ENCODE measurements at regions not wholly inside any gene's neighbourhood (a gene's known extent, or its start where the extent isn't known, plus 50 kb on each side); places are given as distances from the start of the nearest gene placed in this dataset.
A peak's percentile ranks its signal among the peaks of the same experiment; 100 is the strongest.

GRCh38 chr5:50947906-50948683, 281.7 kb downstream of the PARP8 start:
- H3K4me3 ChIP-seq (ENCODE audit: low read length) = no peak overlapping the region

DNA sequence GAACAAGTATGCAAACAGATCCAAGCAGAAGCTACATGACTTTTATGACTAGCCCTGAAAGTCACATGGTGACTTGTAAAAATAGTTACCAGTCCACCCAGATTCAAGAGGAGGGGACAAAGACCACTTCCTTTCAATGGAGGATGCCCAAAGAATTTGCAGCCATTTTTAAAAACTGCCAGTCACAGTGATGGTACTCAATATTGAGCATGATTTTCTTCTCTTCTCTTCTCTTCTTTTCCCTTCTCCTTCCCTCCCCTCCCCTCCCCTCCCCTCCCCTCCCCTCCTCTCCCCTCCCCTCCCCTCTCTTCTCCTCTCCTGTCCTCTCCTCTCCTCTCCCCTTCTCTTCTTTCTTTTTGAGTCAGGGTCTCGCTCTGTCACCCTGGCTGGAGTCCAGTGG, 286.9 kb downstream of the PARP8 start:
- no peak for TF ChIP-seq ZNF274 (IDR thresholded peaks at IDR 0.05; ENCODE audit: low read depth, low read length)

More at GRCh38 chr5:50947906-50948683, 281.7 kb downstream of the PARP8 start:
- no peak for TF ChIP-seq ZNF274 (IDR thresholded peaks at IDR 0.05; ENCODE audit: low read depth, low read length)

GRCh38 chr5:50958852-50959457, 292.5 kb downstream of the PARP8 start:
- no peak for TF ChIP-seq ZNF274 (IDR thresholded peaks at IDR 0.05; ENCODE audit: low read depth, low read length)
- H3K4me3 ChIP-seq (ENCODE audit: low read length) = no peak overlapping the region

More for the DNA sequence above, 286.9 kb downstream of the PARP8 start:
- no peak overlapping the region for H3K4me3 ChIP-seq (ENCODE audit: low read length)

GRCh38 chr5:50962934-50963872, 296.8 kb downstream of the PARP8 start:
- TF ChIP-seq ZNF274 (IDR thresholded peaks at IDR 0.05; ENCODE audit: low read depth, low read length) = no peak
- peak overlapping the region; percentile 64 for H3K4me3 ChIP-seq (ENCODE audit: low read length)

DNA sequence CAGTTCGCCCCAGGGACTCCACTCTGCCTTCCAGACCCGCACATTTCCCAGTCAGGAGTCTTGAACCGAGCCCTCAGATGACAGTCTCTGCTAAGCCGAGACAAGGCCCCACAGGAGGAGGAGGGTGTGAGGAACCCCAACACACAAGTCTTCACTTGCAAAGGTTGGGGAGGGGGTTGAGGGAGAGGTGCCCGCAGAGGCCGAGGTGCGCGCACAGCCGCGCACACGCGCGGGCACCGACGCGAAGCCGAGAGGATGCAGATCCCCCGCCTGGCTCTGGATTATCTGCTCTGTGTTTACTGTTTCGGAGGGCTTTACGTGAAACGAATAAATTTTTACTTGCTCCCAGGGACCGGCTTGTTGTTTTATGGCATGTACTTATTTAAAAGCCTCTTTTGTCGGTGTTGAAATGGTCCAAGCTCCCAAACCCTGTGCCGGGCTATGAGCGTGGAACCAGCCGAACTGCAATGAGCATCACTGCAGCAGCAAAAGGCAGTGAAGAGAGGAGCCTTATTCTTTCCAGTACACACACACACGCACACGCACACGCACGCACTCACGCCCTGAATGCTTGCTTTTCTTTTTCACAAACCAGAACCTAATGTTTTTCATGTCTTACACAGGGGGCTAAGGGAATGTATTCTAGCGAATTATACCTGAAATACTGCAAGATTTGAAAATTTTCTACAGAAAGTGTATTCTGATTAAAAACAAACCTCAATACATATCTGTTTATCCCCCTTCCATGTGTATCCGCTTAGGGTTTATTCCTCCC, 297.7 kb downstream of the PARP8 start:
- H3K4me3 ChIP-seq (ENCODE audit: low read length) = no peak overlapping the region
- TF ChIP-seq ZNF274 (IDR thresholded peaks at IDR 0.05; ENCODE audit: low read depth, low read length) = no peak

DNA sequence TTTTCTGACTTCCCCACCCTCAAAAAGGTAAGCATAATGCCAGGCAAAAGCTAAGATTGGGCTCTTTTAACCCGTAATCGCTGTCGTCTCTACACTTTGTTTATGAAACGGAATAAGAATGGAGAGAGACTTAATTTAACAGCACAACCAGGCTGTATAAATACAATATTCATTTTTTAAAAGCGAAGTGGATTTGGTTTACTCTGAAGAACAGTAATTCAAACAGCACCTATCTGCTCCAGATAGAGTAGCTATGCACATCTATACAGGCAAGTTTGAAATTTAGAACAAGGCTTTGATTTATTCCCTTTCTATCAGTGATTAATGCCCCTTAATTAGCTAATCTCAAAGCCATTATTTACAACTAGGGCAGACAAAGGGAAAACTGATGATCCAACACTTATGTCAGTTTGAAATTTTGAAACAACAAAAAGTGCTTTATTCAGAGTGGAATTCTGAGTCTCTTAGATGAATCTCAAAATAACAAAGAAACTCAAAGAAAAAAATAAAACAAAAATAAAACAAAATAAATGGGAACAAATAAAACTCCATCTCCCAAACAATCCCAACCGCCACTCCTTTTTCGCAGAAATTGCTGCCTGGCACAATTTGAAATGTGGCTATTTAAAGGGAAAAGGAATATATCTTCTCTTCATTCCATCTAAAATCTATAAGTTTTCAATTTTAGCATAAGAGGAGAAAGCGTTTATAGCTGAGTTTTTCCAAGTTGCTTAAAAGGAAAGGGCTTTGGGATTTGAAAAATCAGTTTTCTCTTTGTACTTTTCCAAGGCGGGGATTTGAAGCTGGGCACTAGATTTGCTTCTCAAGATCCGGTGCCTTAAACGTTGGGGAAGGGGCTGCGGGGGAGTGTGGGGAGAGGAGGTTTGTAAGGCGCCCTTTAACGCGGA, 298.6 kb downstream of the PARP8 start:
- no peak overlapping the region for H3K4me3 ChIP-seq (ENCODE audit: low read length)
- no peak for TF ChIP-seq ZNF274 (IDR thresholded peaks at IDR 0.05; ENCODE audit: low read depth, low read length)

DNA sequence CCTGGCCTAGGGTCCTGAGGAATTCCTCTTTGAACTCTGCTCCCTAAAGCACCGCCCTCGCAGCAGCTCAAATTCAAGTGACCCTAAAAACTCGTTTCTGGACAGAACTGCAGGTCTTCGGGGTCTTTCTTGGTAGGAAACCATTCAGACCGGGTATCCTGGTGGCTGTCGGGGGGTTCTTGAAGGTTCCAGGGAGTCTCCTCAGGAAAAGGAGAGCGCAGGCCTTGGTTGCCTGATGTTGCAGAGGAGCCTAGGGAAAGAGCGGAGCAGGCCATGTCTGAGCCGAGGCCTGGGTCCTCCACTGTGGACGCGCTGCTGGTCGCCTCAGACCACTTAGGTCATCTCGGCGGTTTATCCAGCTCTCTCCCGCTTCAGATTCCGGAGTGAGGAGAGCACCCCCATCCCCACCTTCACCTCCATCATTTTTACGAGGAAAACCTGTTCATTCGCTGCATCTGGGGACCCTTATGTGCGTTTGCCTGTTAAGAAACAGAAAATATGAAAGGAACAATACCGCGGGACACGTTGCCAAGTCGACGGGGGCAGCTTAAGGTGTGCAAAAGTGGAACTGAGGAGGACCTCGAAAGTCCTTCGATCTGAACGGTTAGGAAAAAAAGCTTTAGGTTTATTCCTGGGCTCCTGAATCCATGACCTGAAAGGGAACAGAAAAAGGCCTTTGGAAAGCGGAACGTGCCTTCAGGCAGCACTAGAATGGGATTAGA, 299.4 kb downstream of the PARP8 start:
- H3K4me3 ChIP-seq (ENCODE audit: low read length) = no peak overlapping the region
- no peak for TF ChIP-seq ZNF274 (IDR thresholded peaks at IDR 0.05; ENCODE audit: low read depth, low read length)

DNA sequence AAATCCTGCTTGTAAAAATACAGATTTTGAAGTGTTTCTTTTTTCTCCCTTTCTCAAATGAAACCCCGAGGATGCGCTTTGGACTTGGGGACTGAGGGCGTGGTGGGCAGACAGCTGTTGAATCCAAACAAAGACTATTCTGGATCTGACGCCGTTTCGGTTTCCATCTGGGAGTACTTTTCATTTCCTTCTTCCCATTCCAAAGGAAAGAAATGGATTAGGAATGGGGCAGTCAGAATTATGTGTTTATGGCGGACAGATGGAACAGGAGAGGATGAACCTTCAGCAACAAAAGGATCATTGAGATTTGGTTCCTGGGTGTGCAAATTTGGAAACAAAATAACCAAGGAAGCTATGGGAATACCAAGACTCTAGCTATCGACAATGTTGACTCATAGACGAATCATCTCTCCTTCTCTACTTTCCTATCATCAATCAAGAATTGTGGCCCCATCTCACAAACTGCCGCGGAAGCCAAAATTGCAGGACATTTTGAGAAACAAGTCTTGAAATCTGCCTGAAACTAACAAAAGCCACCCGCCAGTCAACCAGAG, 300.6 kb downstream of the PARP8 start:
- peak overlapping the region; percentile 55; the same call in 1 of the 2 replicates for H3K4me3 ChIP-seq (ENCODE audit: low read length)
- TF ChIP-seq ZNF274 (IDR thresholded peaks at IDR 0.05; ENCODE audit: low read depth, low read length) = no peak

- TF ChIP-seq ZNF274 (IDR thresholded peaks at IDR 0.05; ENCODE audit: low read depth, low read length) = no peak
- peak overlapping the region; percentile 55 for H3K4me3 ChIP-seq (ENCODE audit: low read length)
These were observed 301.3 kb downstream of the PARP8 start for GRCh38 chr5:50967563-50968355.

GRCh38 chr5:50968356-50969149, 302.1 kb downstream of the PARP8 start:
- peak overlapping the region; percentile 5; the same call in 1 of the 2 replicates for H3K4me3 ChIP-seq (ENCODE audit: low read length)
- no peak for TF ChIP-seq ZNF274 (IDR thresholded peaks at IDR 0.05; ENCODE audit: low read depth, low read length)
